Mesendoderm (in vitro differentiated cells): ENCODE measurements at regions not wholly inside any gene's neighbourhood (a gene's known extent, or its start where the extent isn't known, plus 50 kb on each side); places are given as distances from the start of the nearest gene placed in this dataset.

Source experiments
- DNase-seq: peaks from one replicate; pipeline ENCODE4 v3.0.0; 2013
- H2AK5ac ChIP-seq: 2 replicates; pipeline ENCODE4 v1.6.1; 2013; ENCODE audit warnings: low read length, inconsistent platforms
- H2BK120ac ChIP-seq: 2 replicates; pipeline ENCODE4 v1.6.1; 2013; ENCODE audit warnings: low read depth, mild to moderate bottlenecking, low read length, moderate library complexity, mixed read lengths
- H2BK15ac ChIP-seq: replicated peaks from 2 replicates; pipeline ENCODE4 v1.6.1; 2013; ENCODE audit warnings: low read depth, mild to moderate bottlenecking, moderate library complexity
- H2BK5ac ChIP-seq: 2 replicates; pipeline ENCODE4 v1.6.1; 2013; ENCODE audit warnings: low read length, inconsistent platforms
- H3K18ac ChIP-seq: 2 replicates; pipeline ENCODE4 v1.6.1; 2013; ENCODE audit warnings: mild to moderate bottlenecking, low read length, mixed read lengths
- H3K23ac ChIP-seq: one replicate; pipeline ENCODE4 v1.6.1; 2013; ENCODE audit warnings: low read length
- H3K27ac ChIP-seq: 2 replicates; pipeline ENCODE4 v1.5.1; 2013; ENCODE audit warnings: low read depth, mild to moderate bottlenecking, inconsistent platforms, low read length, moderate library complexity
- H3K27me3 ChIP-seq: 2 replicates; pipeline ENCODE4 v1.6.1; 2013; ENCODE audit warnings: low read length, control low read depth, mild to moderate bottlenecking, inconsistent platforms; ENCODE audit not compliant: insufficient read depth, poor library complexity
- H3K36me3 ChIP-seq: 2 replicates; pipeline ENCODE4 v1.6.1; 2013; ENCODE audit warnings: low read length, inconsistent platforms; ENCODE audit not compliant: control insufficient read depth, insufficient read depth
- H3K4ac ChIP-seq: one replicate; pipeline ENCODE4 v1.6.1; 2013; ENCODE audit warnings: low read depth, mild to moderate bottlenecking, low read length, moderate library complexity
- H3K4me1 ChIP-seq: 2 replicates; pipeline ENCODE4 v1.6.1; 2013; ENCODE audit warnings: low read depth, low read length, inconsistent platforms; ENCODE audit not compliant: control insufficient read depth
- H3K4me2 ChIP-seq: 2 replicates; pipeline ENCODE4 v1.6.1; 2013; ENCODE audit warnings: low read length
- H3K4me3 ChIP-seq: 2 replicates; pipeline ENCODE4 v1.5.1; 2013; ENCODE audit warnings: mild to moderate bottlenecking, low read length
- H3K56ac ChIP-seq: one replicate; pipeline ENCODE4 v1.6.1; 2013; ENCODE audit warnings: low read length
- H3K79me1 ChIP-seq: 2 replicates; pipeline ENCODE4 v1.6.1; 2013; ENCODE audit warnings: low read length, inconsistent platforms
- H3K79me2 ChIP-seq: 2 replicates; pipeline ENCODE4 v1.6.1; 2013; ENCODE audit warnings: mild to moderate bottlenecking, low read length; ENCODE audit not compliant: control insufficient read depth, insufficient read depth
- H3K9ac ChIP-seq: 2 replicates; pipeline ENCODE4 v1.6.1; 2013; ENCODE audit warnings: low read length, inconsistent platforms
- H4K5ac ChIP-seq: one replicate; pipeline ENCODE4 v1.6.1; 2013; ENCODE audit warnings: low read length
- H4K8ac ChIP-seq: one replicate; pipeline ENCODE4 v1.6.1; 2013; ENCODE audit warnings: low read depth, mild to moderate bottlenecking, control low read depth, low read length, moderate library complexity
- WGBS: extraction: QIAGEN DNeasy Blood & Tissue Kit; methylation state at CpG from one replicate; pipeline ENCODE4 v1.1.7; 2013; ENCODE audit warnings: low lambda C conversion rate, missing lambda C conversion rate; ENCODE audit not compliant: insufficient coverage; ENCODE audit errors: extremely low coverage; 5-methylcytosine and 5-hydroxymethylcytosine counted together

GRCh38 chr10:107496594-107496993, 332.1 kb upstream of the SORCS1 start:
- Histone ChIP-seq H3K79me1 (no peaks in the 10 kb centered on the region), H2AK5ac (no peak overlapping the region), H3K36me3 (no peaks in the 10 kb centered on the region), H2BK15ac (no peak overlapping the region), H3K4me3 (no peak overlapping the region), H2BK120ac (no peak overlapping the region), H3K23ac (no peak overlapping the region), H3K4me1 (no peaks in the 10 kb centered on the region), H3K4ac (no peak overlapping the region), H3K18ac (no peak overlapping the region), H3K9ac (no peak overlapping the region), H3K79me2 (no peaks in the 10 kb centered on the region), H3K27me3 (no peaks in the 10 kb centered on the region), H3K56ac (no peak overlapping the region), H3K27ac (no peak overlapping the region), H4K5ac (no peak overlapping the region), H4K8ac (no peak overlapping the region), H3K4me2 (no peak overlapping the region), H2BK5ac (no peak overlapping the region)
- DNase-seq: no peak
- no CpG with 5 or more reads among the region's 2 CpGs for WGBS

- WGBS: no CpG with 5 or more reads among the region's 1 CpG
- no peak overlapping the region for H4K5ac ChIP-seq
Measured at GRCh38 chr10:107492389-107492788, 327.9 kb upstream of the SORCS1 start.

GRCh38 chr10:107490389-107490788, 325.9 kb upstream of the SORCS1 start:
- Histone ChIP-seq H3K4me3 (no peak overlapping the region), H3K4ac (no peak overlapping the region), H3K27me3 (no peaks in the 10 kb centered on the region), H3K27ac (no peak overlapping the region), H2BK15ac (no peak overlapping the region), H3K4me2 (no peak overlapping the region), H3K23ac (no peak overlapping the region), H2AK5ac (no peak overlapping the region), H3K18ac (no peak overlapping the region), H4K5ac (no peak overlapping the region), H2BK120ac (no peak overlapping the region), H3K36me3 (no peaks in the 10 kb centered on the region), H3K56ac (no peak overlapping the region), H3K79me1 (no peaks in the 10 kb centered on the region), H3K4me1 (no peaks in the 10 kb centered on the region), H2BK5ac (no peak overlapping the region), H3K79me2 (no peaks in the 10 kb centered on the region), H4K8ac (no peak overlapping the region), H3K9ac (no peak overlapping the region)
- DNase-seq: no peak
- WGBS: no CpG with 5 or more reads among the region's 2 CpGs

More at GRCh38 chr10:107492389-107492788, 327.9 kb upstream of the SORCS1 start:
- no peaks in the 10 kb centered on the region for H3K36me3 ChIP-seq
- H3K79me2 ChIP-seq: no peaks in the 10 kb centered on the region
- H3K4me3 ChIP-seq: no peak overlapping the region
- H3K27me3 ChIP-seq: no peaks in the 10 kb centered on the region
- H3K27ac ChIP-seq: no peak overlapping the region
- H3K4me2 ChIP-seq: no peak overlapping the region
- no peak overlapping the region for H3K56ac ChIP-seq
- H3K4me1 ChIP-seq: no peaks in the 10 kb centered on the region
- H2AK5ac ChIP-seq: no peak overlapping the region
- H3K9ac ChIP-seq: no peak overlapping the region
- no peak for DNase-seq
- no peak overlapping the region for H3K4ac ChIP-seq
- H3K23ac ChIP-seq: no peak overlapping the region
- H3K79me1 ChIP-seq: no peaks in the 10 kb centered on the region
- no peak overlapping the region for H2BK15ac ChIP-seq
- H4K8ac ChIP-seq: no peak overlapping the region
- H3K18ac ChIP-seq: no peak overlapping the region
- H2BK5ac ChIP-seq: no peak overlapping the region
- H2BK120ac ChIP-seq: no peak overlapping the region

GRCh38 chr10:107487284-107487683, 322.8 kb upstream of the SORCS1 start:
- H3K4ac ChIP-seq: no peak overlapping the region
- H3K56ac ChIP-seq: no peak overlapping the region
- no peaks in the 10 kb centered on the region for H3K4me1 ChIP-seq
- H3K18ac ChIP-seq: no peak overlapping the region
- H3K36me3 ChIP-seq: no peaks in the 10 kb centered on the region
- no peak overlapping the region for H3K4me3 ChIP-seq
- no CpG with 5 or more reads among the region's 4 CpGs for WGBS
- no peak overlapping the region for H2BK120ac ChIP-seq
- no peaks in the 10 kb centered on the region for H3K79me1 ChIP-seq
- no peak for DNase-seq
- no peak overlapping the region for H3K23ac ChIP-seq
- H4K5ac ChIP-seq: no peak overlapping the region
- H2BK5ac ChIP-seq: no peak overlapping the region
- H3K4me2 ChIP-seq: no peak overlapping the region
- H4K8ac ChIP-seq: no peak overlapping the region
- H2BK15ac ChIP-seq: no peak overlapping the region
- H3K27ac ChIP-seq: no peak overlapping the region
- no peaks in the 10 kb centered on the region for H3K27me3 ChIP-seq
- no peaks in the 10 kb centered on the region for H3K79me2 ChIP-seq
- no peak overlapping the region for H3K9ac ChIP-seq
- H2AK5ac ChIP-seq: no peak overlapping the region

- no CpG with 5 or more reads among the region's 2 CpGs for WGBS
Measured at GRCh38 chr10:107485019-107485418, 320.5 kb upstream of the SORCS1 start.

GRCh38 chr10:107481881-107482280, 317.4 kb upstream of the SORCS1 start:
- no peak overlapping the region for H3K4ac ChIP-seq
- H3K9ac ChIP-seq: no peak overlapping the region
- no peaks in the 10 kb centered on the region for H3K36me3 ChIP-seq
- no peak overlapping the region for H4K8ac ChIP-seq
- H3K4me2 ChIP-seq: no peak overlapping the region
- H3K4me1 ChIP-seq: no peaks in the 10 kb centered on the region
- no peak overlapping the region for H3K27ac ChIP-seq
- no peak overlapping the region for H3K23ac ChIP-seq
- H3K18ac ChIP-seq: no peak overlapping the region
- H2AK5ac ChIP-seq: no peak overlapping the region
- no peak overlapping the region for H3K4me3 ChIP-seq
- H2BK120ac ChIP-seq: no peak overlapping the region
- DNase-seq: no peak
- no CpG with 5 or more reads among the region's 7 CpGs for WGBS
- H2BK5ac ChIP-seq: no peak overlapping the region
- H4K5ac ChIP-seq: no peak overlapping the region
- no peak overlapping the region for H2BK15ac ChIP-seq
- H3K56ac ChIP-seq: no peak overlapping the region
- no peaks in the 10 kb centered on the region for H3K27me3 ChIP-seq
- no peaks in the 10 kb centered on the region for H3K79me2 ChIP-seq
- H3K79me1 ChIP-seq: no peaks in the 10 kb centered on the region

More at GRCh38 chr10:107485019-107485418, 320.5 kb upstream of the SORCS1 start:
- H3K27ac ChIP-seq: no peak overlapping the region
- H3K18ac ChIP-seq: no peak overlapping the region
- DNase-seq: no peak
- no peaks in the 10 kb centered on the region for H3K27me3 ChIP-seq
- no peak overlapping the region for H2BK120ac ChIP-seq
- no peak overlapping the region for H2AK5ac ChIP-seq
- H3K23ac ChIP-seq: no peak overlapping the region
- no peak overlapping the region for H4K8ac ChIP-seq
- no peak overlapping the region for H3K56ac ChIP-seq
- no peaks in the 10 kb centered on the region for H3K79me1 ChIP-seq
- no peak overlapping the region for H3K4me3 ChIP-seq
- H3K36me3 ChIP-seq: no peaks in the 10 kb centered on the region
- no peak overlapping the region for H3K4me2 ChIP-seq
- no peak overlapping the region for H3K4ac ChIP-seq
- H3K79me2 ChIP-seq: no peaks in the 10 kb centered on the region
- no peaks in the 10 kb centered on the region for H3K4me1 ChIP-seq
- no peak overlapping the region for H4K5ac ChIP-seq
- H2BK15ac ChIP-seq: no peak overlapping the region
- no peak overlapping the region for H3K9ac ChIP-seq
- H2BK5ac ChIP-seq: no peak overlapping the region
